Calu3 (cell line): ENCODE measurements at regions not wholly inside any gene's neighbourhood (a gene's known extent, or its start where the extent isn't known, plus 50 kb on each side); places are given as distances from the start of the nearest gene placed in this dataset.

Experiments
- BruUV-seq: library from RNA; stranded (reverse); fragments of 400-500 nt; replicated peaks from 2 replicates; lab custom pipeline; 2021; lab: Mats Ljungman, UMichigan
- CTCF ChIA-PET: fragments of 300-600 bp; sonication (Branson Sonifier 250); formaldehyde crosslinking; loops from one replicate; lab custom pipeline; 2022; ENCODE audit warnings: antibody characterized with exemption; lab: Charles Lee
- DNase-seq: peaks from one replicate; pipeline ENCODE4 v3.0.0; 2022
- H3K27ac Mint-ChIP-seq: one replicate; pipeline ENCODE4 v1.8.0; 2022; ENCODE audit warnings: mixed read lengths; ENCODE audit not compliant: unreplicated experiment
- H3K27me3 Mint-ChIP-seq: one replicate; pipeline ENCODE4 v1.8.0; 2022; ENCODE audit warnings: mixed read lengths; ENCODE audit not compliant: unreplicated experiment
- H3K36me3 Mint-ChIP-seq: one replicate; pipeline ENCODE4 v1.8.0; 2022; ENCODE audit warnings: mild to moderate bottlenecking, moderate library complexity, mixed read lengths; ENCODE audit not compliant: insufficient read depth, unreplicated experiment
- H3K4me1 Mint-ChIP-seq: one replicate; pipeline ENCODE4 v1.8.0; 2022; ENCODE audit warnings: mild to moderate bottlenecking, low read depth, mixed read lengths; ENCODE audit not compliant: unreplicated experiment
- H3K4me3 Mint-ChIP-seq: one replicate; pipeline ENCODE4 v1.8.0; 2022; ENCODE audit warnings: mild to moderate bottlenecking, low read depth, moderate library complexity, mixed read lengths; ENCODE audit not compliant: unreplicated experiment
- H3K9me3 Mint-ChIP-seq: one replicate; pipeline ENCODE4 v1.8.0; 2022; ENCODE audit warnings: low read depth, mixed read lengths; ENCODE audit not compliant: unreplicated experiment
- CTCF ChIP-seq: fragments of 200-600 bp; IDR thresholded peaks from one replicate; pipeline ENCODE4 v1.8.0; 2022; ENCODE audit warnings: antibody characterized with exemption; ENCODE audit not compliant: unreplicated experiment
- intact Hi-C: fragments of 100-400 bp; cut with micrococcal nuclease; formaldehyde crosslinking; loops from one replicate; pipeline ENCODE4 v1.10.0; 2022; ENCODE audit not compliant: unreplicated experiment

- Mint-ChIP-seq H3K9me3 (peaks cover 5% of the 10 kb centered on the region), H3K36me3 (no peaks in the 10 kb centered on the region), H3K4me3 (no peak overlapping the region), H3K27me3 (no peaks in the 10 kb centered on the region), H3K4me1 (peaks cover 22% of the 10 kb centered on the region), H3K27ac (no peak overlapping the region)
- intact Hi-C loops, result no loop called here
- BruUV-seq, result no TSS peak
- no peak for DNase-seq
- CTCF ChIA-PET, result interaction anchor here (0.6 to 1.6 kb wide), 3 partner anchors 9 to 554 kb away, joined by 3 to 5 read pairs (median 5); no protein-coding TSS in a partner anchor
- no peak for TF ChIP-seq CTCF
Measured at GRCh38 chr2:200041639-200042038, 86.3 kb downstream of the MAIP1 start.

- Mint-ChIP-seq H3K4me3 (no peak overlapping the region), H3K27me3 (no peaks in the 10 kb centered on the region), H3K4me1 (peaks cover 22% of the 10 kb centered on the region), H3K9me3 (peaks cover 7% of the 10 kb centered on the region), H3K27ac (no peak overlapping the region), H3K36me3 (no peaks in the 10 kb centered on the region)
- intact Hi-C loops, result no loop called here
- CTCF ChIA-PET, result interaction anchor here (0.6 to 1.6 kb wide), 4 partner anchors 9 to 554 kb away, joined by 3 to 5 read pairs (median 4); no protein-coding TSS in a partner anchor
- no TSS peak for BruUV-seq
- DNase-seq, result no peak
- TF ChIP-seq CTCF, result no peak
Measured at GRCh38 chr2:200042102-200042735, 86.8 kb downstream of the MAIP1 start.

GRCh38 chr2:200042944-200043343 is 87.6 kb downstream of the MAIP1 start:
- BruUV-seq, result no TSS peak
- H3K4me3 Mint-ChIP-seq, result no peak overlapping the region

GRCh38 chr2:200044453-200044852 is 89.1 kb downstream of the MAIP1 start:
- intact Hi-C loops, result no loop called here
- peaks cover 7% of the 10 kb centered on the region for H3K9me3 Mint-ChIP-seq
- CTCF ChIA-PET, result interaction anchor here (0.6 kb wide), 1 partner anchor 634 kb away, joined by 3 read pairs; no protein-coding TSS in a partner anchor
- no TSS peak for BruUV-seq
- DNase-seq, result no peak
- peaks cover 35% of the 10 kb centered on the region for H3K4me1 Mint-ChIP-seq
- no peak overlapping the region for H3K27ac Mint-ChIP-seq
- TF ChIP-seq CTCF, result no peak
- no peak overlapping the region for H3K4me3 Mint-ChIP-seq
- no peaks in the 10 kb centered on the region for H3K36me3 Mint-ChIP-seq
- H3K27me3 Mint-ChIP-seq, result no peaks in the 10 kb centered on the region

More at GRCh38 chr2:200042944-200043343, 87.6 kb downstream of the MAIP1 start:
- peak; percentile 10 for DNase-seq
- H3K4me1 Mint-ChIP-seq, result peaks cover 22% of the 10 kb centered on the region
- H3K36me3 Mint-ChIP-seq, result no peaks in the 10 kb centered on the region
- intact Hi-C loops, result no loop called here
- H3K27ac Mint-ChIP-seq, result no peak overlapping the region
- no peaks in the 10 kb centered on the region for H3K27me3 Mint-ChIP-seq
- TF ChIP-seq CTCF, result no peak
- H3K9me3 Mint-ChIP-seq, result peaks cover 7% of the 10 kb centered on the region
- CTCF ChIA-PET, result no interaction called here
